GM12878 (cell line): ENCODE measurements at regions not wholly inside any gene's neighbourhood (a gene's known extent, or its start where the extent isn't known, plus 50 kb on each side); places are given as distances from the start of the nearest gene placed in this dataset.

ENCODE experiments used
- ATAC-seq: fragments of 200-7000 bp; cut with Tn5 transposase; 3 replicates; pipeline ENCODE4 v1.9.1; 2020; ENCODE audit warnings: mild to moderate bottlenecking, moderate library complexity
- BruUV-seq: library from RNA; stranded (reverse); fragments of 400-500 nt; replicated peaks from 2 replicates; lab custom pipeline; 2021; lab: Mats Ljungman, UMichigan
- CTCF ChIA-PET: fragments of 300-600 bp; sonication (Branson Sonifier 250); formaldehyde crosslinking; extraction: SDS; loops from one replicate; lab custom pipeline; 2021; ENCODE audit warnings: inconsistent platforms; lab: Yijun Ruan, JAX
- POLR2A ChIA-PET: fragments of 350-600 bp; formaldehyde crosslinking; extraction: SDS; loops from one replicate; lab custom pipeline; 2021; ENCODE audit warnings: inconsistent platforms; lab: Charles Lee
- RAD21 ChIA-PET: fragments of 300-600 bp; sonication (Branson Sonifier 250); formaldehyde crosslinking; loops from one replicate; lab custom pipeline; 2023; ENCODE audit warnings: antibody characterized with exemption; ENCODE audit not compliant: unreplicated experiment; lab: Charles Lee
- SMC1A ChIA-PET: fragments of 300-600 bp; sonication (Branson Sonifier 250); formaldehyde crosslinking; loops from one replicate; lab custom pipeline; 2023; ENCODE audit not compliant: unreplicated experiment, uncharacterized antibody; lab: Charles Lee
- DNase-seq: peaks from one replicate; pipeline ENCODE4 v3.0.0-alpha.2; 2011; ENCODE audit warnings: low read depth, low spot score
- FAIRE-seq: peaks from 3 replicates; lab custom pipeline; 2011; peaks lifted over from hg19 to GRCh38; lab: Jason Lieb, UNC
- H2AFZ ChIP-seq: 2 replicates; pipeline ENCODE4 v1.6.0; 2011; ENCODE audit warnings: low read depth, low read length, control low read depth; ENCODE audit not compliant: control insufficient read depth
- H3K27ac ChIP-seq: 2 replicates; pipeline ENCODE4 v1.5.1; 2011; ENCODE audit warnings: control low read depth; ENCODE audit not compliant: control insufficient read depth, insufficient read depth
- H3K27me3 ChIP-seq, 2 experiments: replicated peaks in 1 of 2; 2 replicates each; pipeline versions ENCODE4 v1.6.0 to v1.6.1; 2011; ENCODE audit warnings: low read length in 1 of 2; ENCODE audit not compliant: control insufficient read depth in 2 of 2, insufficient read depth in 2 of 2
- H3K36me3 ChIP-seq, 2 experiments: 2 replicates each; pipeline ENCODE4 v1.5.1; 2011; ENCODE audit warnings: low read length in 1 of 2; ENCODE audit not compliant: control insufficient read depth in 2 of 2, insufficient read depth in 2 of 2
- H3K4me1 ChIP-seq: 2 replicates; pipeline ENCODE4 v1.6.1; 2011; ENCODE audit warnings: mild to moderate bottlenecking, low read length, moderate library complexity, mixed read lengths; ENCODE audit not compliant: control insufficient read depth, insufficient read depth
- H3K4me2 ChIP-seq: 2 replicates; pipeline ENCODE4 v1.6.0; 2011; ENCODE audit warnings: control low read depth; ENCODE audit not compliant: control insufficient read depth, insufficient read depth
- H3K4me3 ChIP-seq: fragments of 200-600 bp; sonication (generic); 2 replicates; pipeline ENCODE4 v1.5.1; 2016
- H3K79me2 ChIP-seq: 2 replicates; pipeline ENCODE4 v1.6.0; 2011; ENCODE audit warnings: low read length; ENCODE audit not compliant: control insufficient read depth, insufficient read depth
- H3K9ac ChIP-seq: 2 replicates; pipeline ENCODE4 v1.8.0; 2011; ENCODE audit warnings: low read length, control low read depth, mixed read lengths; ENCODE audit not compliant: control insufficient read depth, insufficient read depth
- H3K9me3 ChIP-seq: replicated peaks from 3 replicates; pipeline ENCODE4 v1.5.1; 2011; ENCODE audit warnings: mild to moderate bottlenecking, low read length; ENCODE audit not compliant: control insufficient read depth, insufficient read depth
- H4K20me1 ChIP-seq: 2 replicates; pipeline ENCODE4 v1.6.0; 2011; ENCODE audit not compliant: control insufficient read depth, insufficient read depth
- CBX3 ChIP-seq: fragments of 200-600 bp; sonication (generic); IDR thresholded peaks from 2 replicates; pipeline ENCODE4 v1.6.1; 2016; ENCODE audit warnings: low read depth, borderline replicate concordance
- ELK1 ChIP-seq: IDR thresholded peaks from 2 replicates; pipeline ENCODE4 v1.6.1; 2012; ENCODE audit warnings: low read depth, low read length, improper control_type of control experiment
- FOS ChIP-seq: IDR thresholded peaks from 3 replicates; pipeline ENCODE4 v1.6.1; 2011; ENCODE audit warnings: borderline replicate concordance; ENCODE audit not compliant: insufficient read length; ENCODE audit errors: extremely low read depth
- HCFC1 ChIP-seq: fragments of 150-350 bp; IDR thresholded peaks from 2 replicates; pipeline ENCODE4 v1.6.1; 2014; ENCODE audit warnings: low read length
- HDAC6 ChIP-seq: fragments of 200-600 bp; sonication (generic); IDR thresholded peaks from one replicate; pipeline ENCODE4 v1.8.0; 2017; ENCODE audit warnings: antibody characterized with exemption; ENCODE audit not compliant: unreplicated experiment
- JUND ChIP-seq: IDR thresholded peaks from 2 replicates; pipeline ENCODE4 v1.6.1; 2012; ENCODE audit warnings: low read depth, mild to moderate bottlenecking, low read length, improper control_type of control experiment, moderate library complexity
- KAT2A ChIP-seq: conservative IDR thresholded peaks from 2 replicates; pipeline ENCODE4 v1.6.1; 2011; ENCODE audit warnings: low read depth, low read length; ENCODE audit not compliant: control insufficient read depth
- LARP7 ChIP-seq: fragments of 450-650 bp; IDR thresholded peaks from 2 replicates; pipeline ENCODE4 v1.6.1; 2017; ENCODE audit warnings: mild to moderate bottlenecking
- PKNOX1 ChIP-seq: fragments of 450-650 bp; IDR thresholded peaks from 2 replicates; pipeline ENCODE4 v1.6.1; 2016; ENCODE audit warnings: mild to moderate bottlenecking
- RAD21 ChIP-seq: IDR thresholded peaks from 2 replicates; pipeline ENCODE4 v1.6.1; 2011; ENCODE audit warnings: mild to moderate bottlenecking, low read depth, low read length, moderate library complexity; ENCODE audit not compliant: insufficient read depth
- REST ChIP-seq: IDR thresholded peaks from 2 replicates; pipeline ENCODE4 v1.6.1; 2012; ENCODE audit warnings: mild to moderate bottlenecking, low read depth, low read length
- TARDBP ChIP-seq: IDR thresholded peaks from 2 replicates; pipeline ENCODE4 v1.6.1; 2016; ENCODE audit warnings: borderline replicate concordance
- ZBTB33 ChIP-seq: fragments of 450-650 bp; IDR thresholded peaks from 2 replicates; pipeline ENCODE4 v1.6.1; 2017; ENCODE audit warnings: mild to moderate bottlenecking
- ZNF207 ChIP-seq: fragments of 450-650 bp; IDR thresholded peaks from 2 replicates; pipeline ENCODE4 v1.6.1; 2014; ENCODE audit warnings: antibody characterized with exemption, mild to moderate bottlenecking, borderline replicate concordance
- WGBS: methylation state at CpG from one replicate; pipeline ENCODE4 v1.1.6; 2016; ENCODE audit warnings: low lambda C conversion rate; ENCODE audit not compliant: insufficient replicate concordance, insufficient coverage; ENCODE audit errors: missing lambda C conversion rate; 5-methylcytosine and 5-hydroxymethylcytosine counted together
- in situ Hi-C: fragments of 300-500 bp; cut with MboI; formaldehyde crosslinking; loops from 9 replicates; pipeline ENCODE4 v1.14.3; 2018; ENCODE audit warnings: mixed read lengths
- intact Hi-C: fragments of 100-400 bp; cut with micrococcal nuclease; formaldehyde crosslinking; loops from one replicate; pipeline ENCODE4 v1.14.2; 2022; ENCODE audit not compliant: unreplicated experiment
- TF ChIP-seq, protein P1 (sequence below): fragments of 450-650 bp; IDR thresholded peaks from 2 replicates; pipeline ENCODE4 v1.6.1; 2017; ENCODE audit warnings: low read depth, mild to moderate bottlenecking, moderate library complexity

DNA sequence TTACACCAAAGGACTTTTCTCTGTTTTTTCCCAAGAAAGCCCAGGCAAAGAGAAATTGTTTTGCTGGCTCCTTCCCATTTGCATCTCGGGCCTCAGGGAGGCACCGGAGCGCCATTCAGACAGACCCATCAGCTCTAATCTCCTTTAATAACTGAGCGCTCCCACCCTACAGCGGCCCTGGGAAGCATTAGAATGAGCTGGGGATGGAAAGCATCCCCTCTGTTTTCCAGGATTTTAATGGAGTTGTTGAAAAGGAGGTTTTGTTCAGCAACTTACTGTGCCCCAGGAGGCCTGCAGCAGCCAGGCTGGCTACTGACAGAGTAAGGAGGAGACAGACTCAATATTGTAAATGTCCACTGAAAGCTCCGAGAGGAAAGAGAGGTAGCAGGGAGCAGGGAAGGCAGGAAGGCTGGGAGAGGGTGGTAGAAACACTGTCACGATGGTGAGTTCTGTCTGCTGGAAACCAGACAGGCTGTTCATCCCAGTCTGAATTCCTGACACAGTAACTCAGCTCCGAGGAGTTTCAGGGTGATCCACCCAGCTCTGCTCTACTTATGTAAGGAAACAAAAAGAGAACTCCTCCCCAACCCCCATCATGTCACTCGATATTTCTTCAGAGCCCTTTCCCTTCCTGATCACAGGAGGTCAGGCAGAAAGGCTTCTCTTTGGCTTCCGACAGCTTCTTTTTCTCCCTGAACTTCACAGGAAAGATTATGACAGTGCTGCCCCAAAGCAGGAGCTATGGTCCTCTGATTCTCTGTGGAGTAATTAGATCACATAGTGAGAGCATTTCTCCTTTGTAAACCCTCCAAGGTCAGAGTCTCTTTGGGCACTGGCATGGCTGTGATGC, 62.5 kb upstream of the TMEM132D start:
- Histone ChIP-seq H3K4me1 (no peaks in the 10 kb centered on the region), H3K9ac (no peak overlapping the region), H3K27me3 (no peaks in the 10 kb centered on the region), H4K20me1 (no peaks in the 10 kb centered on the region), H2AFZ (no peak overlapping the region), H3K4me2 (no peak overlapping the region), H3K36me3 (no peaks in the 10 kb centered on the region), H3K79me2 (no peaks in the 10 kb centered on the region), H3K4me3 (no peak overlapping the region), H3K9me3 (no peaks in the 10 kb centered on the region), H3K27ac (no peak overlapping the region)
- WGBS, result 10% methylated on average over 10 of the region's 10 CpGs
- RAD21 ChIA-PET, result no interaction called here
- DNase-seq (no peak), FAIRE-seq (no peak), ATAC-seq (no peak)
- SMC1A ChIA-PET, result no interaction called here
- intact Hi-C loops (no loop called here), in situ Hi-C loops (no loop called here)
- POLR2A ChIA-PET, result no interaction called here
- CTCF ChIA-PET, result no interaction called here
- BruUV-seq, result no TSS peak
- TF ChIP-seq KAT2A (no peak), RAD21 (no peak), PKNOX1 (no peak), ELK1 (no peak), FOS (no peak), TARDBP (no peak), HDAC6 (no peak), ZNF207 (no peak), REST (no peak), ZBTB33 (no peak), CBX3 (no peak), HCFC1 (no peak), JUND (no peak), LARP7 (no peak)
- TF ChIP-seq, protein P1, sequence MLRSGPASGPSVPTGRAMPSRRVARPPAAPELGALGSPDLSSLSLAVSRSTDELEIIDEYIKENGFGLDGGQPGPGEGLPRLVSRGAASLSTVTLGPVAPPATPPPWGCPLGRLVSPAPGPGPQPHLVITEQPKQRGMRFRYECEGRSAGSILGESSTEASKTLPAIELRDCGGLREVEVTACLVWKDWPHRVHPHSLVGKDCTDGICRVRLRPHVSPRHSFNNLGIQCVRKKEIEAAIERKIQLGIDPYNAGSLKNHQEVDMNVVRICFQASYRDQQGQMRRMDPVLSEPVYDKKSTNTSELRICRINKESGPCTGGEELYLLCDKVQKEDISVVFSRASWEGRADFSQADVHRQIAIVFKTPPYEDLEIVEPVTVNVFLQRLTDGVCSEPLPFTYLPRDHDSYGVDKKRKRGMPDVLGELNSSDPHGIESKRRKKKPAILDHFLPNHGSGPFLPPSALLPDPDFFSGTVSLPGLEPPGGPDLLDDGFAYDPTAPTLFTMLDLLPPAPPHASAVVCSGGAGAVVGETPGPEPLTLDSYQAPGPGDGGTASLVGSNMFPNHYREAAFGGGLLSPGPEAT, result no peak
